ACC112 (cell line): ENCODE measurements at regions not wholly inside any gene's neighbourhood (a gene's known extent, or its start where the extent isn't known, plus 50 kb on each side); places are given as distances from the start of the nearest gene placed in this dataset.
"Not testable (repeated sequence)": the region's sequence is repeated elsewhere in the genome, so short reads cannot be mapped to it uniquely, and the experiment has no call there.

ENCODE experiments used
- H2AFZ ChIP-seq: fragments of 200-600 bp; sonication (generic); one replicate; pipeline ENCODE4 v1.6.0; 2017; ENCODE audit warnings: antibody characterized with exemption, low read length; ENCODE audit not compliant: unreplicated experiment
- H3K27ac ChIP-seq: fragments of 200-600 bp; sonication (generic); 2 replicates; pipeline ENCODE4 v1.5.1; 2014; ENCODE audit warnings: low read depth, mild to moderate bottlenecking, antibody characterized with exemption, low read length, moderate library complexity
- H3K27me3 ChIP-seq: fragments of 200-600 bp; sonication (generic); 2 replicates; pipeline ENCODE4 v1.6.1; 2014; ENCODE audit warnings: mild to moderate bottlenecking, antibody characterized with exemption, low read length, moderate library complexity, mixed read lengths; ENCODE audit not compliant: insufficient read depth
- H3K36me3 ChIP-seq: fragments of 200-600 bp; sonication (generic); 2 replicates; pipeline ENCODE4 v1.6.1; 2016; ENCODE audit warnings: mild to moderate bottlenecking, antibody characterized with exemption, low read length, moderate library complexity, mixed read lengths; ENCODE audit not compliant: insufficient read depth
- H3K4me1 ChIP-seq: fragments of 200-600 bp; sonication (generic); one replicate; pipeline ENCODE4 v1.6.1; 2016; ENCODE audit warnings: low read length, mixed read lengths; ENCODE audit not compliant: insufficient read depth, unreplicated experiment, control insufficient read depth
- H3K4me3 ChIP-seq: fragments of 200-600 bp; sonication (generic); 2 replicates; pipeline ENCODE4 v1.5.1; 2014; ENCODE audit warnings: mild to moderate bottlenecking, low read depth, low read length
- H3K79me2 ChIP-seq: fragments of 200-600 bp; sonication (generic); one replicate; pipeline ENCODE4 v1.6.0; 2016; ENCODE audit warnings: low read length; ENCODE audit not compliant: control insufficient read depth, unreplicated experiment, insufficient read depth

- H3K4me3 ChIP-seq, H3K27ac ChIP-seq, H3K36me3 ChIP-seq, H3K79me2 ChIP-seq, H3K4me1 ChIP-seq, H3K27me3 ChIP-seq, H2AFZ ChIP-seq: not testable (repeated sequence)
Measured at GRCh38 chr18:1043039-1043438, 138.4 kb downstream of the ADCYAP1 start.

- Histone ChIP-seq H2AFZ (no peak overlapping the region), H3K36me3 (no peaks in the 10 kb centered on the region), H3K4me1 (no peaks in the 10 kb centered on the region), H3K27ac (no peak overlapping the region), H3K27me3 (no peaks in the 10 kb centered on the region), H3K4me3 (no peak overlapping the region), H3K79me2 (no peaks in the 10 kb centered on the region)
Measured at GRCh38 chr18:1045658-1046057, 141.0 kb downstream of the ADCYAP1 start.

- no peaks in the 10 kb centered on the region for H3K79me2 ChIP-seq
- H3K27me3 ChIP-seq = no peaks in the 10 kb centered on the region
- no peak overlapping the region for H3K27ac ChIP-seq
- no peaks in the 10 kb centered on the region for H3K36me3 ChIP-seq
- no peak overlapping the region for H3K4me3 ChIP-seq
- no peaks in the 10 kb centered on the region for H3K4me1 ChIP-seq
- no peak overlapping the region for H2AFZ ChIP-seq
Measured at GRCh38 chr18:1047406-1047805, 142.7 kb downstream of the ADCYAP1 start.

GRCh38 chr18:1048032-1048431 is 143.4 kb downstream of the ADCYAP1 start:
- no peak overlapping the region for H3K27ac ChIP-seq
- no peak overlapping the region for H2AFZ ChIP-seq
- no peaks in the 10 kb centered on the region for H3K27me3 ChIP-seq
- H3K79me2 ChIP-seq = no peaks in the 10 kb centered on the region
- no peaks in the 10 kb centered on the region for H3K36me3 ChIP-seq
- no peak overlapping the region for H3K4me3 ChIP-seq
- H3K4me1 ChIP-seq = no peaks in the 10 kb centered on the region

GRCh38 chr18:1049173-1049572 is 144.5 kb downstream of the ADCYAP1 start:
- H3K27ac ChIP-seq = no peak overlapping the region
- no peaks in the 10 kb centered on the region for H3K79me2 ChIP-seq
- H3K27me3 ChIP-seq = no peaks in the 10 kb centered on the region
- no peak overlapping the region for H2AFZ ChIP-seq
- H3K4me1 ChIP-seq = no peaks in the 10 kb centered on the region
- no peaks in the 10 kb centered on the region for H3K36me3 ChIP-seq
- H3K4me3 ChIP-seq = no peak overlapping the region

GRCh38 chr18:1050012-1050657 is 145.5 kb downstream of the ADCYAP1 start:
- H3K4me1 ChIP-seq = no peaks in the 10 kb centered on the region
- no peaks in the 10 kb centered on the region for H3K36me3 ChIP-seq
- H3K27ac ChIP-seq = no peak overlapping the region
- H3K27me3 ChIP-seq = no peaks in the 10 kb centered on the region
- no peaks in the 10 kb centered on the region for H3K79me2 ChIP-seq
- H2AFZ ChIP-seq = no peak overlapping the region
- no peak overlapping the region for H3K4me3 ChIP-seq

GRCh38 chr18:1052301-1052700 is 147.6 kb downstream of the ADCYAP1 start:
- Histone ChIP-seq H3K27me3 (no peaks in the 10 kb centered on the region), H3K27ac (no peak overlapping the region), H3K36me3 (no peaks in the 10 kb centered on the region), H3K4me1 (no peaks in the 10 kb centered on the region), H2AFZ (no peak overlapping the region), H3K4me3 (no peak overlapping the region), H3K79me2 (no peaks in the 10 kb centered on the region)

GRCh38 chr18:1053331-1054315 is 149.0 kb downstream of the ADCYAP1 start:
- Histone ChIP-seq H2AFZ (no peak overlapping the region), H3K27ac (no peak overlapping the region), H3K27me3 (no peaks in the 10 kb centered on the region), H3K36me3 (no peaks in the 10 kb centered on the region), H3K4me3 (no peak overlapping the region), H3K4me1 (no peaks in the 10 kb centered on the region), H3K79me2 (no peaks in the 10 kb centered on the region)

- Histone ChIP-seq H3K27ac (no peak overlapping the region), H3K4me1 (no peaks in the 10 kb centered on the region), H3K27me3 (no peaks in the 10 kb centered on the region), H3K4me3 (no peak overlapping the region), H2AFZ (no peak overlapping the region), H3K79me2 (no peaks in the 10 kb centered on the region), H3K36me3 (no peaks in the 10 kb centered on the region)
Measured at GRCh38 chr18:1056404-1056803, 151.7 kb downstream of the ADCYAP1 start.

- no peaks in the 10 kb centered on the region for H3K4me1 ChIP-seq
- H3K4me3 ChIP-seq = no peak overlapping the region
- H3K79me2 ChIP-seq = no peaks in the 10 kb centered on the region
- no peaks in the 10 kb centered on the region for H3K27me3 ChIP-seq
- no peak overlapping the region for H2AFZ ChIP-seq
- no peaks in the 10 kb centered on the region for H3K36me3 ChIP-seq
- no peak overlapping the region for H3K27ac ChIP-seq
Measured at GRCh38 chr18:1057367-1057766, 152.7 kb downstream of the ADCYAP1 start.

- Histone ChIP-seq H3K27ac (no peak overlapping the region), H3K36me3 (no peaks in the 10 kb centered on the region), H3K4me1 (no peaks in the 10 kb centered on the region), H3K4me3 (no peak overlapping the region), H2AFZ (no peak overlapping the region), H3K27me3 (peaks cover 6% of the 10 kb centered on the region; the same call in 1 of the 2 replicates), H3K79me2 (no peaks in the 10 kb centered on the region)
Measured at GRCh38 chr18:1062588-1062987, 157.9 kb downstream of the ADCYAP1 start.
